ENCODE measurements at regions not wholly inside any gene's neighbourhood (a gene's known extent, or its start where the extent isn't known, plus 50 kb on each side); places are given as distances from the start of the nearest gene placed in this dataset.

DNA sequence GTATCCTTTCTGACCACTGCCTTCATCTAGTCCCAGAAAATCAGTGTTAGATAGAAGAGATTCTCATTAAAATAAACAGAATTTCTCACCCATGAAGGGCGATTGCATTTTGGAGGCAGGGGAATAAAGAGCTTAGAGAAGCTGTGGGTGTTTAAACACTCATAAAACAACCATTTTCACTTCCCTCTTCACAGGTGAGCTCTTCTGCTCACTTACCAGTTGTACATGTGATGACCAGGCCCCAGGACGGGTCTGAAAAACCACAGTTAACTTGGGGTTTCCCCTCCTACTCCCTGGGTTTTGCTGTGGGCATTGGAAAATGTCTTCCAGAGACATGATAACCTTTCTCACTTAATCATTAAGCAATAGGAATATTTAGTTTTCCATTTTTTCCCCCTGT lies 411.6 kb upstream of the DPP6 start:
- H3K27me3 ChIP-seq = no peaks in the 10 kb centered on the region
- no peak overlapping the region for H3K27ac ChIP-seq
- TF ChIP-seq CTCF (IDR thresholded peaks at IDR 0.05) = no peak
- no peak overlapping the region for H3K4me3 ChIP-seq
- H3K4me1 ChIP-seq = no peaks in the 10 kb centered on the region
- intact Hi-C loops (cut with DNase I) = no loop called here
- H3K9me3 ChIP-seq = no peaks in the 10 kb centered on the region
- no peak for DNase-seq (ENCODE audit: low spot score in 2 of 2)
- no peaks in the 10 kb centered on the region for H3K36me3 ChIP-seq

DNA sequence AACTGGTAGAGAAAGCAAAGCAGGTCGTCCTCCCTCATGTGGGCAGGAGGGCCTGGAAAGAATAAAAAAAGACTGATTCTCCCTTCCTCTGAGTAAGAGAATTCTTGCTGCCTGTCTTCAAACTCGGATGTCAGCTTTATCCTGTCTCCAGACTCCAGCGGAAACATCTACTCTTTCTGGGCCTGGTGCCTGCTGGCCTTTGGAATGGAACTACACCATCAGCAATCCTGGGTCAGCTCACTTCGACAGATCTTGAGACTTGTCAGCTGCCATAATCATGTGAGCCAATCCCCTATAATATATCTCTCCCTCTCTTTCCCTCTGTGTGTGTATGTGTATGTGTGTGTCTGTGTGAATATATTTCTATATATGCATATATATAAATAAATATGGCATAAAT lies 411.0 kb upstream of the DPP6 start:
- DNase-seq (ENCODE audit: low spot score in 2 of 2) = no peak
- Histone ChIP-seq H3K9me3 (no peaks in the 10 kb centered on the region), H3K36me3 (no peaks in the 10 kb centered on the region), H3K4me3 (no peak overlapping the region), H3K4me1 (no peaks in the 10 kb centered on the region), H3K27ac (no peak overlapping the region), H3K27me3 (no peaks in the 10 kb centered on the region)
- no peak for TF ChIP-seq CTCF (IDR thresholded peaks at IDR 0.05)
- intact Hi-C loops (cut with DNase I) = no loop called here

GRCh38 chr7:153642989-153643388 lies 409.2 kb upstream of the DPP6 start:
- DNase-seq (ENCODE audit: low spot score in 2 of 2) = no peak
- no peak for TF ChIP-seq CTCF (IDR thresholded peaks at IDR 0.05)
- Histone ChIP-seq H3K4me1 (no peaks in the 10 kb centered on the region), H3K36me3 (no peaks in the 10 kb centered on the region), H3K4me3 (no peak overlapping the region), H3K27me3 (no peaks in the 10 kb centered on the region), H3K27ac (no peak overlapping the region), H3K9me3 (no peaks in the 10 kb centered on the region)
- intact Hi-C loops (cut with DNase I) = no loop called here

DNA sequence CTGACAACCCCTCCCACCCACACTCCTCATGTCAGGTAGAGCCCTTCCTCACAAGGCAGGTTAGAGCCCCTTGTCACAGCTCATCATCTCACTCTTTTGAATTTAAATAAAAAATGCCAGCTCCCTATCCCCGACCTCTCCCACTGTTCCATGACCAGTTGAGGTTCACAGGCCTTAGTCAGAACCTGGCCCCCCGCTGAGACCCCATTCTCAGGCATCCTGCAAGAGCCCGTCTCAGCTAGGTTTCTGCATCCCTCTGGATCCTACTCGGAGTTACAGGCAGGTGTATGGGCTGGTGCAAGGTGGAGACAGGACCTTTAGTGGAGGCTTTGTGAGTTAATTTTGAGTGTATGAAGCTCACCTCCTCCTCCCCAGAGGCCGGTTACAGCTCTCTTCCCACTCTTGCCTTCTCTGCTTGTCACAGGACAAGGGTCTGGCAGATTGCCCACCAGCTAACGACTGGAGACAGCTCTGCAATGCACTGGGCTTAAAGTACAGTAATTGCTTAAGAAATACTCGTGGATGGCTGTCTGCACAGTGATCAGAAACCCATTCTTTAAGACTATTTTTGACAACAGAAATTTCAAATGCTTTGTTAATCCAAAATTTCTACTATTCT lies 394.9 kb upstream of the DPP6 start:
- no peaks in the 10 kb centered on the region for H3K9me3 ChIP-seq
- intact Hi-C loops (cut with DNase I) = no loop called here
- H3K4me3 ChIP-seq = no peak overlapping the region
- no peaks in the 10 kb centered on the region for H3K4me1 ChIP-seq
- H3K27me3 ChIP-seq = no peaks in the 10 kb centered on the region
- no peak overlapping the region for H3K27ac ChIP-seq
- H3K36me3 ChIP-seq = no peaks in the 10 kb centered on the region
- TF ChIP-seq CTCF (IDR thresholded peaks at IDR 0.05) = no peak
- no peak for DNase-seq (ENCODE audit: low spot score in 2 of 2)

DNA sequence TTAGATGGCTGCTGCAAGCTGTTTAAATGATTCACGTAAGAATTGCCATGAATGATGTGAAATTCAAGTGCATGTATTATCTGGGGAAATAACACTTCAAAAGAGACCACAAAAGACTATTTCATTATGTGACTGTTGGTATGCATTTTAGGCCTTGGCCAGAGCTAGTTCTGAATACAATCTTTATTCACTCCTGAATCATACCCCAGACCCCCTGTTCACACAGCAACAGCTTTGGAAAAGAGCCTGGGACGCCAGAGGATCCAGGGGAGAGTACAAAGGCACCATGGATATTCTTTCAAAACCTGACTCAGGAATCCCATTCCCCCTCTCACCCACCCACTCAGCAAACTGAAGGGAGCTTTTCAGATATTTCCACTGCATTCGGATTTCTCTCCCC lies 377.1 kb upstream of the DPP6 start:
- no peaks in the 10 kb centered on the region for H3K9me3 ChIP-seq
- H3K36me3 ChIP-seq = no peaks in the 10 kb centered on the region
- H3K4me1 ChIP-seq = no peaks in the 10 kb centered on the region
- intact Hi-C loops (cut with DNase I) = no loop called here
- no peak overlapping the region for H3K4me3 ChIP-seq
- no peak for DNase-seq (ENCODE audit: low spot score in 2 of 2)
- no peak overlapping the region for H3K27ac ChIP-seq
- no peaks in the 10 kb centered on the region for H3K27me3 ChIP-seq
- no peak for TF ChIP-seq CTCF (IDR thresholded peaks at IDR 0.05)

GRCh38 chr7:153682628-153683027 lies 369.6 kb upstream of the DPP6 start:
- intact Hi-C loops (cut with DNase I) = no loop called here
- no peak for TF ChIP-seq CTCF (IDR thresholded peaks at IDR 0.05)
- H3K36me3 ChIP-seq = no peaks in the 10 kb centered on the region
- H3K27ac ChIP-seq = no peak overlapping the region
- DNase-seq (ENCODE audit: low spot score in 2 of 2) = no peak
- H3K9me3 ChIP-seq = no peaks in the 10 kb centered on the region
- no peaks in the 10 kb centered on the region for H3K4me1 ChIP-seq
- H3K4me3 ChIP-seq = no peak overlapping the region
- no peaks in the 10 kb centered on the region for H3K27me3 ChIP-seq
